HG03439 (cell line): ENCODE measurements at regions not wholly inside any gene's neighbourhood (a gene's known extent, or its start where the extent isn't known, plus 50 kb on each side); places are given as distances from the start of the nearest gene placed in this dataset.
"Not testable (repeated sequence)": the region's sequence is repeated elsewhere in the genome, so short reads cannot be mapped to it uniquely, and the experiment has no call there.

Experiments
- ATAC-seq: cut with Tn5 transposase; IDR thresholded peaks from one replicate; pipeline ENCODE4 v1.9.1; 2021; ENCODE audit warnings: mild to moderate bottlenecking, moderate library complexity; ENCODE audit not compliant: unreplicated experiment

- no peak for ATAC-seq
Observed at GRCh38 chr18:22726469-22726868, 206.7 kb upstream of the RBBP8 start.

- no peak for ATAC-seq
Observed at GRCh38 chr18:22728016-22728415, 205.1 kb upstream of the RBBP8 start.

GRCh38 chr18:22728481-22729105, 204.5 kb upstream of the RBBP8 start:
- no peak for ATAC-seq

GRCh38 chr18:22731398-22731797, 201.7 kb upstream of the RBBP8 start:
- no peak for ATAC-seq

GRCh38 chr18:22734105-22734661, 198.9 kb upstream of the RBBP8 start:
- ATAC-seq = no peak

GRCh38 chr18:22734791-22735627, 198.1 kb upstream of the RBBP8 start:
- ATAC-seq = no peak

GRCh38 chr18:22737054-22737453, 196.1 kb upstream of the RBBP8 start:
- no peak for ATAC-seq

- ATAC-seq = no peak
Observed at GRCh38 chr18:22739061-22739642, 194.0 kb upstream of the RBBP8 start.

GRCh38 chr18:22739789-22740188, 193.3 kb upstream of the RBBP8 start:
- no peak for ATAC-seq

- no peak for ATAC-seq
Observed at GRCh38 chr18:22741318-22741717, 191.8 kb upstream of the RBBP8 start.

- ATAC-seq = no peak
Observed at GRCh38 chr18:22742409-22742808, 190.7 kb upstream of the RBBP8 start.

GRCh38 chr18:22745966-22746365, 187.2 kb upstream of the RBBP8 start:
- ATAC-seq = no peak

GRCh38 chr18:22752014-22752413, 181.1 kb upstream of the RBBP8 start:
- ATAC-seq = no peak

GRCh38 chr18:22753130-22753831, 179.8 kb upstream of the RBBP8 start:
- no peak for ATAC-seq

GRCh38 chr18:22764005-22764404, 169.1 kb upstream of the RBBP8 start:
- ATAC-seq = not testable (repeated sequence)

- no peak for ATAC-seq
Observed at GRCh38 chr18:22765896-22766295, 167.2 kb upstream of the RBBP8 start.

GRCh38 chr18:22767653-22768052, 165.5 kb upstream of the RBBP8 start:
- no peak for ATAC-seq

GRCh38 chr18:22773944-22774343, 159.2 kb upstream of the RBBP8 start:
- no peak for ATAC-seq

- ATAC-seq = no peak
Observed at GRCh38 chr18:22778996-22779395, 154.1 kb upstream of the RBBP8 start.

- no peak for ATAC-seq
Observed at GRCh38 chr18:22783245-22783644, 149.9 kb upstream of the RBBP8 start.

GRCh38 chr18:22783662-22784076, 149.5 kb upstream of the RBBP8 start:
- ATAC-seq = no peak
